ENCODE measurements at regions not wholly inside any gene's neighbourhood (a gene's known extent, or its start where the extent isn't known, plus 50 kb on each side); places are given as distances from the start of the nearest gene placed in this dataset.

- TF ChIP-seq MXI1 (conservative IDR thresholded peaks at IDR 0.05; ENCODE audit: poor library complexity, severe bottlenecking): no peak
- no peak for TF ChIP-seq CTCF (IDR thresholded peaks at IDR 0.05; ENCODE audit: poor library complexity, severe bottlenecking)
- no peak for TF ChIP-seq TAF1 (IDR thresholded peaks at IDR 0.05; ENCODE audit: low read depth)
- no peak for TF ChIP-seq REST (IDR thresholded peaks at IDR 0.05; ENCODE audit: borderline replicate concordance)
- TF ChIP-seq EP300 (conservative IDR thresholded peaks at IDR 0.05; ENCODE audit: poor library complexity, severe bottlenecking): no peak
- TF ChIP-seq EZH2 (IDR thresholded peaks at IDR 0.05; ENCODE audit: borderline replicate concordance, insufficient read depth, low read length, poor library complexity, severe bottlenecking): no peak
Observed at GRCh38 chr13:60275208-60275607, 111.5 kb upstream of the DIAPH3 start.
